Colonic mucosa (tissue), 4 donors: ENCODE measurements at regions not wholly inside any gene's neighbourhood (a gene's known extent, or its start where the extent isn't known, plus 50 kb on each side); places are given as distances from the start of the nearest gene placed in this dataset.

Experiments
- DNase-seq: peaks from one replicate; pipeline ENCODE4 v3.0.0-alpha.2; 2020
- H3K27ac ChIP-seq: fragments of 200-600 bp; one replicate; pipeline ENCODE4 v1.8.0; 2021
- H3K27me3 ChIP-seq: fragments of 200-600 bp; one replicate; pipeline ENCODE4 v1.8.0; 2021
- H3K36me3 ChIP-seq: fragments of 200-600 bp; one replicate; pipeline ENCODE4 v1.8.0; 2021
- H3K4me1 ChIP-seq: fragments of 200-600 bp; one replicate; pipeline ENCODE4 v1.8.0; 2021; ENCODE audit warnings: mild to moderate bottlenecking
- H3K4me3 ChIP-seq: fragments of 200-600 bp; one replicate; pipeline ENCODE4 v1.8.0; 2021
- H3K9ac ChIP-seq, 2 donors: one replicate each; pipeline ENCODE4 v1.7.0; 2013; ENCODE audit warnings: control low read depth in 2 of 2, low read depth in 2 of 2, low read length in 2 of 2
- H3K9me3 ChIP-seq: fragments of 200-600 bp; one replicate; pipeline ENCODE4 v1.8.0; 2021
- CTCF ChIP-seq: fragments of 200-600 bp; IDR thresholded peaks from one replicate; pipeline ENCODE4 v1.8.0; 2022; ENCODE audit warnings: antibody characterized with exemption, mild to moderate bottlenecking
- intact Hi-C: fragments of 100-400 bp; cut with DNase I; formaldehyde crosslinking; loops from one replicate; pipeline ENCODE4 v1.14.1; 2022
- donor health status: healthy.
- donor health status: DM: no; HTN: no; CAD: no.
- donor health status: DM: no; HTN: no; CAD: no.

GRCh38 chr17:59487161-59487873 is 78.1 kb upstream of the DHX40 start:
- H3K36me3 ChIP-seq, result no peaks in the 10 kb centered on the region
- no peak for TF ChIP-seq CTCF
- no peak overlapping the region for H3K4me3 ChIP-seq
- no peak overlapping the region for H3K27ac ChIP-seq
- no peaks in the 10 kb centered on the region for H3K9me3 ChIP-seq
- no peaks in the 10 kb centered on the region for H3K27me3 ChIP-seq
- intact Hi-C loops, result no loop called here
- no peaks in the 10 kb centered on the region for H3K4me1 ChIP-seq
- H3K9ac ChIP-seq, result no peak overlapping the region
- no peak for DNase-seq

- H3K4me3 ChIP-seq, result no peak overlapping the region
- no peak for TF ChIP-seq CTCF
- H3K4me1 ChIP-seq, result no peaks in the 10 kb centered on the region
- DNase-seq, result no peak
- H3K9ac ChIP-seq, result no peak overlapping the region
- intact Hi-C loops, result no loop called here
- H3K9me3 ChIP-seq, result no peaks in the 10 kb centered on the region
- no peak overlapping the region for H3K27ac ChIP-seq
- H3K27me3 ChIP-seq, result no peaks in the 10 kb centered on the region
- H3K36me3 ChIP-seq, result no peaks in the 10 kb centered on the region
These were observed 76.6 kb upstream of the DHX40 start for GRCh38 chr17:59488805-59489204.

- Histone ChIP-seq H3K27ac (no peak overlapping the region), H3K4me1 (no peaks in the 10 kb centered on the region), H3K36me3 (no peaks in the 10 kb centered on the region), H3K9ac (no peak overlapping the region), H3K27me3 (no peaks in the 10 kb centered on the region), H3K4me3 (no peak overlapping the region), H3K9me3 (no peaks in the 10 kb centered on the region)
- intact Hi-C loops, result no loop called here
- no peak for DNase-seq
- TF ChIP-seq CTCF, result no peak
These were observed 75.2 kb upstream of the DHX40 start for GRCh38 chr17:59490216-59490615.

- Histone ChIP-seq H3K4me3 (no peak overlapping the region), H3K27ac (no peak overlapping the region), H3K36me3 (no peaks in the 10 kb centered on the region), H3K27me3 (no peaks in the 10 kb centered on the region), H3K4me1 (no peaks in the 10 kb centered on the region), H3K9me3 (no peaks in the 10 kb centered on the region), H3K9ac (no peak overlapping the region)
- no peak for TF ChIP-seq CTCF
- intact Hi-C loops, result no loop called here
- no peak for DNase-seq
These were observed 73.9 kb upstream of the DHX40 start for GRCh38 chr17:59491353-59492090.

- H3K27ac ChIP-seq, result no peak overlapping the region
- H3K9ac ChIP-seq, result no peak overlapping the region
- H3K36me3 ChIP-seq, result no peaks in the 10 kb centered on the region
- no peak overlapping the region for H3K4me3 ChIP-seq
- no peaks in the 10 kb centered on the region for H3K9me3 ChIP-seq
- H3K27me3 ChIP-seq, result no peaks in the 10 kb centered on the region
- intact Hi-C loops, result no loop called here
- no peak for TF ChIP-seq CTCF
- no peaks in the 10 kb centered on the region for H3K4me1 ChIP-seq
- DNase-seq, result no peak
These were observed 73.3 kb upstream of the DHX40 start for GRCh38 chr17:59492091-59492451.
